Choroid plexus epithelial cell (primary cell): ENCODE measurements at regions not wholly inside any gene's neighbourhood (a gene's known extent, or its start where the extent isn't known, plus 50 kb on each side); places are given as distances from the start of the nearest gene placed in this dataset.
"Not testable (repeated sequence)": the region's sequence is repeated elsewhere in the genome, so short reads cannot be mapped to it uniquely, and the experiment has no call there.

ENCODE experiments used
- DNase-seq: peaks from one replicate; pipeline ENCODE4 v3.0.0-alpha.2; 2010; ENCODE audit warnings: low read depth
- H3K4me3 ChIP-seq: 2 replicates; pipeline ENCODE4 v1.5.1; 2011; ENCODE audit warnings: low read depth, mild to moderate bottlenecking, control low read depth, low read length, moderate library complexity
- TF ChIP-seq, protein P1 (sequence below): conservative IDR thresholded peaks from 2 replicates; pipeline ENCODE4 v1.5.1; 2011; ENCODE audit warnings: low read depth, mild to moderate bottlenecking, control low read depth, inconsistent platforms, low read length, moderate library complexity

DNA sequence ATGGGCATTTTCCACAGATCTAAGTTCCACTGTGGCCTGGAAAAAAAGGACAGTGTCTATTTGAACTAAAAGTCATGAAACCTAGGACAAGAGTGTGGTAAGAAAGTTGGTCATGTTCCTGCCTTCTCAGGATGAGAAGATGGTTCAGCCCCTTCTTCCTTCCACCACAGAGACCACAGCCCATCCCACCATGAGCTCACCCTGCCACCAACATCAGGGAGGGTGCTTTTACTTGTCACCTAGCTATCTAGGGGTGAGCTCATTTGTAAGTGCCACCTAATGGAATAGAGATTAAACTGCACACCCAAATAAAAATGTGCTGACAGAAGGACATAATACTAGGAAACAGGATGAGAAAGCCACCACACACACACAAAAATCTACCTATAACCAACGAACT, 235.9 kb downstream of the SPIN4 start:
- DNase-seq: no peak
- H3K4me3 ChIP-seq: no peak overlapping the region
- TF ChIP-seq, protein P1, sequence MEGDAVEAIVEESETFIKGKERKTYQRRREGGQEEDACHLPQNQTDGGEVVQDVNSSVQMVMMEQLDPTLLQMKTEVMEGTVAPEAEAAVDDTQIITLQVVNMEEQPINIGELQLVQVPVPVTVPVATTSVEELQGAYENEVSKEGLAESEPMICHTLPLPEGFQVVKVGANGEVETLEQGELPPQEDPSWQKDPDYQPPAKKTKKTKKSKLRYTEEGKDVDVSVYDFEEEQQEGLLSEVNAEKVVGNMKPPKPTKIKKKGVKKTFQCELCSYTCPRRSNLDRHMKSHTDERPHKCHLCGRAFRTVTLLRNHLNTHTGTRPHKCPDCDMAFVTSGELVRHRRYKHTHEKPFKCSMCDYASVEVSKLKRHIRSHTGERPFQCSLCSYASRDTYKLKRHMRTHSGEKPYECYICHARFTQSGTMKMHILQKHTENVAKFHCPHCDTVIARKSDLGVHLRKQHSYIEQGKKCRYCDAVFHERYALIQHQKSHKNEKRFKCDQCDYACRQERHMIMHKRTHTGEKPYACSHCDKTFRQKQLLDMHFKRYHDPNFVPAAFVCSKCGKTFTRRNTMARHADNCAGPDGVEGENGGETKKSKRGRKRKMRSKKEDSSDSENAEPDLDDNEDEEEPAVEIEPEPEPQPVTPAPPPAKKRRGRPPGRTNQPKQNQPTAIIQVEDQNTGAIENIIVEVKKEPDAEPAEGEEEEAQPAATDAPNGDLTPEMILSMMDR: no peak

DNA sequence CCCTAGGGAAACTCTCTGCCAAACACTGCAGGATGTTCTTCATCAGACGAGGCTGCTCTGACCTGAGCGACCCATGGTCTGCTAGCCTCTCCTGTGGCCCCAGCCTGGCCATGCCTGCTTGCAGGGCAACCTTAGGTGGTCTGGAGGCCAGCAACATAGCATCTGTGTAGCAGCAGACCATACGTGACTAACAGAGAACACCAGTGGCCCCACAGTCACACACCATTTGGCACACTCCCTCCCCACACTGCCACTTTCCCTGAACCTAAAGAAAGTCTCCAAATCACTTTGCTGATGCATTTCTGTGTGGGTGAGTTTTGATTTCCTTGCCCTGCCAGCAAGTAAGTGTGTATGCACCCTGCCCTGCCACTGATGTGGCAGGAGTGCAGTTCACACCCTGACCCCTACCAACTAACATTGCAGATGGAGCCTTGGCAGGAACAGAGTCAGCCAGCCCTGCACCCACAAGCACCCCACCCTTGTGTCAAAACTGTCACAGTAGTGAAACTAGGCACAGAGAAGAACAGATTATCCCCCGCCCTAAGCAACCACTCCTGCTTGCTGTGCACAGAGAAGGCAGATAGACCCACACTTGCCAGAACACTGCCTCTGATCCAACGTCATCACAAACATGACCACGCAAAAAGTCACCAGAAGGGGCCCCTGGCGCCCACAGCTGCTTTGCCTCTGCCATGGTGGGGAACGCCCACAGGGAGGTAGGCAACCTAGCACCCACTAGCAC, 249.1 kb downstream of the SPIN4 start:
- TF ChIP-seq, protein P1: no peak
- DNase-seq: no peak
- H3K4me3 ChIP-seq: no peak overlapping the region

DNA sequence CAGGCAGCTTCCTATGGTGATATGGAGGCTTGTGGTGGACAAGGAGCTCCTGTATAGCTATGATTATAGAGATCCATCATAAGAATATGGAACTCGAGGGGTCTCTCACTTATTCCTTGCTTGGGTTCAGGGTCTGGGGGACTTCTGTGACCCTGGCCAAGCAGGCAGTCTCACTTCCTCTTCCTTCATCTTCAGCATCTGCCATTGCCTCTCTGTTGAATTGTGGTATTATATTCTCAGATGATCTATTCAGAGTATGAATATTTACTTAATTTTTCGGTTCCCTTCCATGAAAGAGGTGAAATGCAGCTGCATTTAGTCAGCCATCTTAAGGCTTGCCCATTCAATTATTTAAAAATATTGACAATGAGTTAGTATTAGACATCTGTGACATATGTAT, 292.9 kb downstream of the SPIN4 start:
- no peak overlapping the region for H3K4me3 ChIP-seq
- TF ChIP-seq, protein P1: no peak
- DNase-seq: no peak

DNA sequence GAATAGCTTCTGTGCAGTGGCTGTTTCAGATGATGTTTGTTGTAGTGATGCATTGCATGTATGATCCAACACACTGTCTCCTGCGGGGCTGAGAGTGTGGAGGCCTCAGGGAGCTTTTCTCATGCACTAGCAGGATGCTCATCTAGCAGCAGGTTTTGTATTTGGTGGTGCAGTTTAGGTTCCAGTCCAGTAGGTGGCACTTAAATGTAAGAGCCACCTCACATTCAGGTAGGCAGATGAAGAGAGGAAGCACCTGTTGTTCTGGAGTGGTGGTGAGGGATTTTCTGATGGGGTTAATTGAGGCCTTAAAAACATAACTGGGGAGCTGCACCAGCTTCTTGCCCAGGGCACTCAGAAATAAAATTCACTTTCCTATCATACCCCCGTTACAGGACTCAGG, 300.9 kb downstream of the SPIN4 start:
- no peak overlapping the region for H3K4me3 ChIP-seq
- TF ChIP-seq, protein P1: no peak
- DNase-seq: peak; percentile 0

DNA sequence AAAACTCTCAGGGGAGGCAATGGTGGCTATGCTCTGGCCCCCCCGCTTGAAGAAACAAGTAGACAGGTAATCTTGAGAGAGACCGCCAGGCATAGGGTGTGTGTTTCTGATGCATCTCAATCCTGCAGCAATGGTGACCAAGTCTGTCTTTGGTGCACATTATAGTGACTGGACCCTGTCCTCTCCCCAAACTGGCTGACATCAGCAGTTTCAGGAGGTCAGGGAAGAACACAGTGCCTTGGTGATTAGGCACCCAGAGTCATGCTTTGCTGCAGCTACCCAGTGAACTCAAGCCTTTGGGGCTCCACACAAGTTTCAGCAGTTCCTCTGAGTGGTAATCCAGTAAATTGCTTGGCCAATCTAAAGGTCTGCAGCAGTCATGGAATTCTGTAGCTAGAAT, 318.3 kb downstream of the SPIN4 start:
- no peak for DNase-seq
- H3K4me3 ChIP-seq: no peak overlapping the region
- TF ChIP-seq, protein P1: no peak

DNA sequence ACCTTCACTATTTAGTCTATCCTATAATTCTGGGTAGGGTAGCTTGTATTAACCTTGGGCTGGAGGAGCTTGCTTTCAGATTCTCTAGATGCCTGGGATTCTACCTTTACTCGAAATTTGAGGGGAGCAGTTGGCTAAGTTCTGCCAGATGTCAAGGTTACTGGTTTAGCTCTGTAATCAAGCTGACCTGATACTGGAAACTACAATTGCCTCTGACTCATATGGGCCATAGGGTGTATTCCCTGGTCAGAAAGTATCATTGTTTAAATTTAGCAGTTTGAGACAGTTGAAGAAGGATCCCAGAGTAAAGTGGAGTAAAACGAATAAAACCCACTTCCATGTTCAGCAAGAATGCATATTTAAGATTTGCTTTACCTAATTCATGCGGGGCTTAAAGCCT, 337.6 kb downstream of the SPIN4 start:
- TF ChIP-seq, protein P1: no peak
- DNase-seq: no peak
- no peak overlapping the region for H3K4me3 ChIP-seq

DNA sequence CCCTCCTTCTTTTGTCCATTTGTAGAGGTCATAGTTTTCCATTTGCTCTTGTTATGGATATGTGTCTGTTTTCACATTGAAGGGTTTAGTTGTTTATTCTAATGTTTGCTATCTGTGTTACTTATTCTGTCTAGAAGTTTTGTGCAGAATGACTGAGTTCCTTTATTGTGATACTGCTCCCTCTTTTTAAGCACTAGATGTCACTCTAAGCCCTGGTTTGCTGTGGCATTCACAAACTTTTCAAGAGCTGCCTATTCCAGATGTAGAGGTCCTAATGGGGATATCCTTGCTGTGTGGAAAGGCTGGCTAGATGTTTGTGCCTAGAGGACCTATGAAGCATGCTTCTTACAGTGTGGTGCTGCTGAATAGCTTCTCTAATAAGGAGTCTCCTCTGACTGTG, 338.6 kb downstream of the SPIN4 start:
- no peak for DNase-seq

DNA sequence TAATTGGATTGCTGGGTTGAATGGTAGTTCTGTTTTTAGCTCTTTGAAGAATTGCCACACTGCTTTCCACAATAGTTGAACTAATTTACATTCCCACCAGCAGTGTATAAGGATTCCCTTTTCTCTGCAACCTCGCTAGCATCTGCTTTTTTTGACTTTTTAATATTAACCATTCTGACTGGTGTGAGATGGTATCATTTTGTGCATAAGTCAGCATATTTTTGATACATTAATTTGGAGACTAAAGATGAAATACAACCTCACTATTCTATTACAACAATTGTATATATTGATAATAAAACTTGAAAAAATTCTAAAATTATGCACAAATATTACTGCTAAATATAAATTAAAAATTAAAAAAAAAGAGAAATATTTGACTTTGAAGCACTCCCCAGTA, 350.9 kb downstream of the SPIN4 start:
- DNase-seq, H3K4me3 ChIP-seq: not testable (repeated sequence)

More for the DNA sequence above, 338.6 kb downstream of the SPIN4 start:
- TF ChIP-seq, protein P1: no peak
- no peak overlapping the region for H3K4me3 ChIP-seq
